D721Med (cell line): ENCODE measurements at regions not wholly inside any gene's neighbourhood (a gene's known extent, or its start where the extent isn't known, plus 50 kb on each side); places are given as distances from the start of the nearest gene placed in this dataset.

Experiments
- DNase-seq: peaks from one replicate; pipeline ENCODE4 v3.0.0; 2011; ENCODE audit warnings: low spot score; ENCODE audit not compliant: insufficient read length
- FAIRE-seq: peaks from 2 replicates; lab custom pipeline; 2011; peaks lifted over from hg19 to GRCh38; lab: Jason Lieb, UNC
- CTCF ChIP-seq: IDR thresholded peaks from 2 replicates; pipeline ENCODE4 v1.5.1; 2012; ENCODE audit warnings: mild to moderate bottlenecking, control low read depth; ENCODE audit not compliant: insufficient read depth; ENCODE audit errors: missing control alignments

- FAIRE-seq (no peak), DNase-seq (no peak)
- TF ChIP-seq CTCF = no peak
These were observed 594.8 kb upstream of the ZEB2 start for GRCh38 chr2:145114726-145115125.

GRCh38 chr2:145112467-145112866, 592.5 kb upstream of the ZEB2 start:
- DNase-seq (no peak), FAIRE-seq (no peak)
- TF ChIP-seq CTCF = no peak

GRCh38 chr2:145110668-145111356, 590.9 kb upstream of the ZEB2 start:
- FAIRE-seq (no peak), DNase-seq (no peak)
- no peak for TF ChIP-seq CTCF

- TF ChIP-seq CTCF = no peak
- DNase-seq (no peak), FAIRE-seq (no peak)
These were observed 589.2 kb upstream of the ZEB2 start for GRCh38 chr2:145108959-145109710.

- DNase-seq (no peak), FAIRE-seq (no peak)
- TF ChIP-seq CTCF = no peak
These were observed 588.5 kb upstream of the ZEB2 start for GRCh38 chr2:145108361-145108778.

- TF ChIP-seq CTCF = no peak
- FAIRE-seq = no peak
- DNase-seq = no peak
These were observed 586.4 kb upstream of the ZEB2 start for GRCh38 chr2:145106293-145106692.

- no peak for DNase-seq
- FAIRE-seq = no peak
- TF ChIP-seq CTCF = no peak
These were observed 582.8 kb upstream of the ZEB2 start for GRCh38 chr2:145102706-145103105.
